Liver (tissue), 8 donors: ENCODE measurements at regions not wholly inside any gene's neighbourhood (a gene's known extent, or its start where the extent isn't known, plus 50 kb on each side); places are given as distances from the start of the nearest gene placed in this dataset.

Experiments used
- DNase-seq: peaks from one replicate; pipeline ENCODE4 v3.0.0-alpha.2; 2017; ENCODE audit warnings: low spot score
- H3K27ac ChIP-seq, 2 donors: one replicate each; pipeline ENCODE4 v1.7.0; 2013; ENCODE audit warnings: inconsistent platforms in 2 of 2, low read length in 2 of 2, control low read depth in 1 of 2, low read depth in 1 of 2, mild to moderate bottlenecking in 1 of 2
- H3K27me3 ChIP-seq, 4 donors: one replicate each; pipeline versions ENCODE4 v1.6.1 to v1.7.0; 2013; ENCODE audit warnings: low read length in 3 of 4, inconsistent platforms in 1 of 4, mild to moderate bottlenecking in 1 of 4, moderate library complexity in 1 of 4; ENCODE audit not compliant: control insufficient read depth in 4 of 4, insufficient read depth in 4 of 4
- H3K36me3 ChIP-seq, 4 donors: one replicate each; pipeline versions ENCODE4 v1.6.1 to v1.7.0; 2013; ENCODE audit warnings: low read length in 3 of 4, mild to moderate bottlenecking in 3 of 4, low read depth in 1 of 4, moderate library complexity in 1 of 4; ENCODE audit not compliant: control insufficient read depth in 4 of 4, insufficient read depth in 3 of 4
- H3K4me1 ChIP-seq, 4 donors: one replicate each; pipeline versions ENCODE4 v1.6.1 to v1.7.0; 2013; ENCODE audit warnings: low read length in 3 of 4, mild to moderate bottlenecking in 3 of 4, moderate library complexity in 1 of 4; ENCODE audit not compliant: control insufficient read depth in 4 of 4, insufficient read depth in 4 of 4
- H3K4me3 ChIP-seq, 3 donors: one replicate each; pipeline versions ENCODE4 v1.6.1 to v1.7.0; 2013; ENCODE audit warnings: low read length in 3 of 3, control low read depth in 1 of 3, low read depth in 1 of 3, mild to moderate bottlenecking in 1 of 3
- H3K9ac ChIP-seq, 2 donors: one replicate each; pipeline ENCODE4 v1.7.0; 2013; ENCODE audit warnings: low read length in 2 of 2, mild to moderate bottlenecking in 2 of 2, moderate library complexity in 2 of 2, control low read depth in 1 of 2, low read depth in 1 of 2
- H3K9me3 ChIP-seq, 4 donors: one replicate each; pipeline versions ENCODE4 v1.6.1 to v1.7.0; 2013; ENCODE audit warnings: low read length in 3 of 4; ENCODE audit not compliant: control insufficient read depth in 4 of 4
- FOXA1 ChIP-seq: IDR thresholded peaks from 2 replicates; pipeline ENCODE4 v1.6.1; 2016; ENCODE audit warnings: antibody characterized with exemption
- FOXA2 ChIP-seq: IDR thresholded peaks from 2 replicates; pipeline ENCODE4 v1.6.1; 2016; ENCODE audit warnings: antibody characterized with exemption
- GABPA ChIP-seq, 2 donors: IDR thresholded peaks in 1 of 2; conservative IDR thresholded peaks in 1 of 2; 2 replicates each; pipeline ENCODE4 v1.6.1; 2016; ENCODE audit warnings: antibody characterized with exemption in 2 of 2, mild to moderate bottlenecking in 1 of 2, moderate library complexity in 1 of 2
- HNF4G ChIP-seq: IDR thresholded peaks from 2 replicates; pipeline ENCODE4 v1.6.1; 2016; ENCODE audit warnings: antibody characterized with exemption
- JUND ChIP-seq, 2 donors: IDR thresholded peaks; 2 replicates each; pipeline ENCODE4 v1.6.1; 2016; ENCODE audit warnings: antibody characterized with exemption in 2 of 2
- RAD21 ChIP-seq, 2 donors: IDR thresholded peaks; 2 replicates each; pipeline ENCODE4 v1.6.1; 2016; ENCODE audit warnings: antibody characterized with exemption in 2 of 2, mild to moderate bottlenecking in 2 of 2
- RXRA ChIP-seq, 2 donors: IDR thresholded peaks; 2 replicates each; pipeline ENCODE4 v1.6.1; 2017 to 2018; ENCODE audit warnings: antibody characterized with exemption in 2 of 2, mild to moderate bottlenecking in 1 of 2
- SP1 ChIP-seq: IDR thresholded peaks from 2 replicates; pipeline ENCODE4 v1.6.1; 2018; ENCODE audit warnings: antibody characterized with exemption, mild to moderate bottlenecking
- YY1 ChIP-seq: IDR thresholded peaks from 2 replicates; pipeline ENCODE4 v1.6.1; 2016; ENCODE audit warnings: antibody characterized with exemption, mild to moderate bottlenecking
- WGBS: extraction: QIAGEN DNeasy Blood & Tissue Kit; methylation state at CpG from one replicate; pipeline ENCODE4 v1.1.7; 2013; 5-methylcytosine and 5-hydroxymethylcytosine counted together
- TF ChIP-seq, protein P1 (sequence below): IDR thresholded peaks from 2 replicates; pipeline ENCODE4 v1.6.1; 2016; ENCODE audit warnings: antibody characterized with exemption, mild to moderate bottlenecking
- TF ChIP-seq, protein P2 (sequence below): fragments of 150-350 bp; IDR thresholded peaks from 2 replicates; pipeline ENCODE4 v1.5.1; 2017; ENCODE audit warnings: improper control_type of control experiment, low read depth, low read length; ENCODE audit not compliant: missing input control
- TF ChIP-seq, protein P3 (sequence below): IDR thresholded peaks from 2 replicates; pipeline ENCODE4 v1.6.1; 2016; ENCODE audit warnings: antibody characterized with exemption
- donor health status: healthy.
- donor health status: healthy.
- donor health status: healthy.
- donor health status: healthy.
- donor health status: healthy.

DNA sequence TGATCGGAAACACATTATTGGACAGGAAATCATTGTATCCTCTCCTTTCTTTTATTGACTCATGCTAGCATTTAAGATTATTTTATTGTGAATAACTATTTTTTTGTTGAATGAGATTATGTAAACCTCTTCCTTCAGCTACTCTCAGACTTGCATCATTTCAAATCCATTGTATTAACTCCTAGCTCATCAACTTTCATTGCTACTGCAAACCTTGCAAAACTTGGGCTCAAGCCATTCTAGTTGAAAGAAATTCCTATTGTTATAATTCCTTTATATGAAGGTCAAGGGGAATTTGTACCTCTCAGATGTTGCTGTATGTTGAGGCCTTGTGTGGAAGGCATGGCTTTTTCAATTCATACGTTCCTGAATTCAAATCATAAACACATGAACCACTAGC, 1764.6 kb downstream of the SUCLG1 start:
- Histone ChIP-seq H3K36me3 (no peaks in the 10 kb centered on the region), H3K27ac (no peak overlapping the region), H3K9me3 (peaks cover 0 to 3% (median 0%) of the 10 kb centered on the region in 4 donors), H3K9ac (no peak overlapping the region), H3K4me3 (no peak overlapping the region), H3K27me3 (no peaks in the 10 kb centered on the region), H3K4me1 (no peaks in the 10 kb centered on the region)
- 82% methylated on average over 2 of the region's 2 CpGs for WGBS
- DNase-seq, result no peak
- TF ChIP-seq HNF4G (no peak), GABPA (IDR thresholded peaks at IDR 0.05 in 1 of 2, conservative IDR thresholded peaks at IDR 0.05 in 1 of 2) (no peak), FOXA1 (no peak), RAD21 (IDR thresholded peaks at IDR 0.05) (no peak), RXRA (IDR thresholded peaks at IDR 0.05) (no peak), SP1 (no peak), YY1 (no peak), FOXA2 (no peak)
- TF ChIP-seq, protein P1, sequence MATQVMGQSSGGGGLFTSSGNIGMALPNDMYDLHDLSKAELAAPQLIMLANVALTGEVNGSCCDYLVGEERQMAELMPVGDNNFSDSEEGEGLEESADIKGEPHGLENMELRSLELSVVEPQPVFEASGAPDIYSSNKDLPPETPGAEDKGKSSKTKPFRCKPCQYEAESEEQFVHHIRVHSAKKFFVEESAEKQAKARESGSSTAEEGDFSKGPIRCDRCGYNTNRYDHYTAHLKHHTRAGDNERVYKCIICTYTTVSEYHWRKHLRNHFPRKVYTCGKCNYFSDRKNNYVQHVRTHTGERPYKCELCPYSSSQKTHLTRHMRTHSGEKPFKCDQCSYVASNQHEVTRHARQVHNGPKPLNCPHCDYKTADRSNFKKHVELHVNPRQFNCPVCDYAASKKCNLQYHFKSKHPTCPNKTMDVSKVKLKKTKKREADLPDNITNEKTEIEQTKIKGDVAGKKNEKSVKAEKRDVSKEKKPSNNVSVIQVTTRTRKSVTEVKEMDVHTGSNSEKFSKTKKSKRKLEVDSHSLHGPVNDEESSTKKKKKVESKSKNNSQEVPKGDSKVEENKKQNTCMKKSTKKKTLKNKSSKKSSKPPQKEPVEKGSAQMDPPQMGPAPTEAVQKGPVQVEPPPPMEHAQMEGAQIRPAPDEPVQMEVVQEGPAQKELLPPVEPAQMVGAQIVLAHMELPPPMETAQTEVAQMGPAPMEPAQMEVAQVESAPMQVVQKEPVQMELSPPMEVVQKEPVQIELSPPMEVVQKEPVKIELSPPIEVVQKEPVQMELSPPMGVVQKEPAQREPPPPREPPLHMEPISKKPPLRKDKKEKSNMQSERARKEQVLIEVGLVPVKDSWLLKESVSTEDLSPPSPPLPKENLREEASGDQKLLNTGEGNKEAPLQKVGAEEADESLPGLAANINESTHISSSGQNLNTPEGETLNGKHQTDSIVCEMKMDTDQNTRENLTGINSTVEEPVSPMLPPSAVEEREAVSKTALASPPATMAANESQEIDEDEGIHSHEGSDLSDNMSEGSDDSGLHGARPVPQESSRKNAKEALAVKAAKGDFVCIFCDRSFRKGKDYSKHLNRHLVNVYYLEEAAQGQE, result no peak
- TF ChIP-seq, protein P2, sequence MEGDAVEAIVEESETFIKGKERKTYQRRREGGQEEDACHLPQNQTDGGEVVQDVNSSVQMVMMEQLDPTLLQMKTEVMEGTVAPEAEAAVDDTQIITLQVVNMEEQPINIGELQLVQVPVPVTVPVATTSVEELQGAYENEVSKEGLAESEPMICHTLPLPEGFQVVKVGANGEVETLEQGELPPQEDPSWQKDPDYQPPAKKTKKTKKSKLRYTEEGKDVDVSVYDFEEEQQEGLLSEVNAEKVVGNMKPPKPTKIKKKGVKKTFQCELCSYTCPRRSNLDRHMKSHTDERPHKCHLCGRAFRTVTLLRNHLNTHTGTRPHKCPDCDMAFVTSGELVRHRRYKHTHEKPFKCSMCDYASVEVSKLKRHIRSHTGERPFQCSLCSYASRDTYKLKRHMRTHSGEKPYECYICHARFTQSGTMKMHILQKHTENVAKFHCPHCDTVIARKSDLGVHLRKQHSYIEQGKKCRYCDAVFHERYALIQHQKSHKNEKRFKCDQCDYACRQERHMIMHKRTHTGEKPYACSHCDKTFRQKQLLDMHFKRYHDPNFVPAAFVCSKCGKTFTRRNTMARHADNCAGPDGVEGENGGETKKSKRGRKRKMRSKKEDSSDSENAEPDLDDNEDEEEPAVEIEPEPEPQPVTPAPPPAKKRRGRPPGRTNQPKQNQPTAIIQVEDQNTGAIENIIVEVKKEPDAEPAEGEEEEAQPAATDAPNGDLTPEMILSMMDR, result no peak
- TF ChIP-seq, protein P3, sequence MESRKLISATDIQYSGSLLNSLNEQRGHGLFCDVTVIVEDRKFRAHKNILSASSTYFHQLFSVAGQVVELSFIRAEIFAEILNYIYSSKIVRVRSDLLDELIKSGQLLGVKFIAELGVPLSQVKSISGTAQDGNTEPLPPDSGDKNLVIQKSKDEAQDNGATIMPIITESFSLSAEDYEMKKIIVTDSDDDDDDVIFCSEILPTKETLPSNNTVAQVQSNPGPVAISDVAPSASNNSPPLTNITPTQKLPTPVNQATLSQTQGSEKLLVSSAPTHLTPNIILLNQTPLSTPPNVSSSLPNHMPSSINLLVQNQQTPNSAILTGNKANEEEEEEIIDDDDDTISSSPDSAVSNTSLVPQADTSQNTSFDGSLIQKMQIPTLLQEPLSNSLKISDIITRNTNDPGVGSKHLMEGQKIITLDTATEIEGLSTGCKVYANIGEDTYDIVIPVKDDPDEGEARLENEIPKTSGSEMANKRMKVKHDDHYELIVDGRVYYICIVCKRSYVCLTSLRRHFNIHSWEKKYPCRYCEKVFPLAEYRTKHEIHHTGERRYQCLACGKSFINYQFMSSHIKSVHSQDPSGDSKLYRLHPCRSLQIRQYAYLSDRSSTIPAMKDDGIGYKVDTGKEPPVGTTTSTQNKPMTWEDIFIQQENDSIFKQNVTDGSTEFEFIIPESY, result no peak

DNA sequence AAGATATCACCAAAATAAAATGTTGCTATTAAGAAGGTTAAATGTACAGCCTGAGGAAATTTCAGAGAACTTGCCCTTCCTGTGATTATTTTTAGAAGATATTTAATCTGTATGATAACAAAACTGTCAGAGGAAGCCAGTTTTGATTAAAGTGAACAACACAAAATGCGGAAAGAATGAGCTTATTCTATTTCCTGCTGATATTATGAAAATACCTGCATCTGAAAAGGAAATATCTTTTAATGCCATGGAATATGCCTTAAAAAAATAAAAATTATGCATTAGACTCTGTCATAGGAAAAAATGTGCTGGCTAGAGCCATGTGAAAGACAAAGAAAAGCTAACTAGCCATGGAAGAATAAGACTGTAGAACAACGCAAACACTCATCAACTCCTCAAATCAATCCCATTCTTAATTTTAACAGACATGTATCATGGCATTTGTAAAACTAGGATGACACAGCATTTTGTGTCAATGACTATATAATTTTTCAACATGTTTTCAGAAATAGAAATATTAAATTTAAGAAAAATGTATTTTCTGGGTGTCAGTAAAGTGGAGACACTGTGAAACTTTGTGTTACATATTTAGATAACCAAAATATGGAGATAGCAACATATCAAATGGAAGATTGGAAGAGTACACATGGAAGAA, 1768.2 kb downstream of the SUCLG1 start:
- WGBS, result 81% methylated on average over 2 of the region's 2 CpGs
- H3K27ac ChIP-seq, result no peak overlapping the region
- H3K4me3 ChIP-seq, result no peak overlapping the region
- no peak for DNase-seq
- H3K27me3 ChIP-seq, result no peaks in the 10 kb centered on the region
- no peaks in the 10 kb centered on the region for H3K4me1 ChIP-seq
- peaks cover 0 to 3% (median 0%) of the 10 kb centered on the region in 4 donors for H3K9me3 ChIP-seq
- TF ChIP-seq JUND (IDR thresholded peaks at IDR 0.05), result no peak
- TF ChIP-seq YY1, result no peak
- TF ChIP-seq RAD21 (IDR thresholded peaks at IDR 0.05), result no peak
- H3K36me3 ChIP-seq, result no peaks in the 10 kb centered on the region
- H3K9ac ChIP-seq, result no peak overlapping the region
